B cell (primary cell): ENCODE measurements at regions not wholly inside any gene's neighbourhood (a gene's known extent, or its start where the extent isn't known, plus 50 kb on each side); places are given as distances from the start of the nearest gene placed in this dataset.
A peak's percentile ranks its signal among the peaks of the same experiment; 100 is the strongest.
"Not testable (repeated sequence)": the region's sequence is repeated elsewhere in the genome, so short reads cannot be mapped to it uniquely, and the experiment has no call there.

Source experiments
- ATAC-seq: fragments of 200-7000 bp; cut with Tn5 transposase; one replicate; pipeline ENCODE4 v1.10.0; 2021; ENCODE audit warnings: low read depth, mild to moderate bottlenecking, moderate number of reproducible peaks, moderate library complexity
- CTCF ChIA-PET: fragments of 350-600 bp; sonication (Branson Sonifier 250); formaldehyde crosslinking; loops from one replicate; lab custom pipeline; 2021; ENCODE audit warnings: antibody characterized with exemption, inconsistent platforms; lab: Charles Lee
- POLR2A ChIA-PET: fragments of 350-600 bp; sonication (Branson Sonifier 250); formaldehyde crosslinking; loops from one replicate; lab custom pipeline; 2021; ENCODE audit warnings: antibody characterized with exemption; lab: Charles Lee
- DNase-seq: peaks from one replicate; pipeline ENCODE4 v3.0.0; 2013
- H2AFZ ChIP-seq: 2 replicates; pipeline ENCODE4 v1.6.1; 2012; ENCODE audit warnings: mild to moderate bottlenecking, low read depth, low read length; ENCODE audit not compliant: insufficient read depth, poor library complexity, severe bottlenecking
- H3K27ac ChIP-seq, 2 donors: 1 replicate in 1 of 2; 2 replicates in 1 of 2; pipeline ENCODE4 v1.5.1; 2012 to 2013; ENCODE audit warnings: low read length in 2 of 2, mild to moderate bottlenecking in 2 of 2, moderate library complexity in 1 of 2
- H3K27me3 ChIP-seq, 4 experiments: fragments of 200-600 bp in 1 of 4; sonication (generic) in 1 of 4; replicated peaks in 1 of 4; 1 replicate in 2 of 4; 2 replicates in 2 of 4; pipeline versions ENCODE4 v1.6.1 to v1.7.0; 2013 to 2016; ENCODE audit warnings: low read length in 3 of 4, mild to moderate bottlenecking in 2 of 4, mixed read lengths in 1 of 4, moderate library complexity in 1 of 4; ENCODE audit not compliant: insufficient read depth in 4 of 4, control insufficient read depth in 3 of 4; ENCODE audit errors: control extremely low read depth in 1 of 4
- H3K36me3 ChIP-seq, 2 experiments: replicated peaks in 1 of 2; 1 replicate in 1 of 2; 2 replicates in 1 of 2; pipeline versions ENCODE4 v1.6.1 to v1.7.1; 2013; ENCODE audit warnings: low read length in 1 of 2; ENCODE audit not compliant: insufficient read depth in 2 of 2, control insufficient read depth in 1 of 2; ENCODE audit errors: control extremely low read depth in 1 of 2, extremely low read depth in 1 of 2
- H3K4me1 ChIP-seq, 2 donors: fragments of 200-600 bp in 1 of 2; sonication (generic) in 1 of 2; 1 replicate in 1 of 2; 2 replicates in 1 of 2; pipeline versions ENCODE4 v1.5.1 to v1.6.1; 2013 to 2017; ENCODE audit warnings: low read length in 2 of 2; ENCODE audit not compliant: control insufficient read depth in 2 of 2, insufficient read depth in 2 of 2
- H3K4me2 ChIP-seq: replicated peaks from 2 replicates; pipeline ENCODE3; 2012; ENCODE audit warnings: mild to moderate bottlenecking, low read depth, low read length; ENCODE audit not compliant: poor library complexity, severe bottlenecking
- H3K4me3 ChIP-seq, 5 experiments: fragments of 200-600 bp in 1 of 5; sonication (generic) in 1 of 5; 1 replicate in 3 of 5; 2 replicates in 2 of 5; pipeline versions ENCODE4 v1.5.1 to v1.7.0; 2011 to 2016; ENCODE audit warnings: low read length in 4 of 5, mild to moderate bottlenecking in 4 of 5, low read depth in 2 of 5, control low read depth in 1 of 5, moderate library complexity in 1 of 5; ENCODE audit not compliant: insufficient read depth in 1 of 5; ENCODE audit errors: control extremely low read depth in 1 of 5, extremely low read depth in 1 of 5
- H3K79me2 ChIP-seq: fragments of 200-600 bp; sonication (generic); one replicate; pipeline ENCODE4 v1.6.0; 2016; ENCODE audit warnings: low read length; ENCODE audit not compliant: control insufficient read depth, insufficient read depth
- H3K9ac ChIP-seq: fragments of 200-600 bp; sonication (generic); 2 replicates; pipeline ENCODE4 v1.6.1; 2017; ENCODE audit warnings: mild to moderate bottlenecking, low read length, moderate library complexity
- H3K9me3 ChIP-seq, 3 donors: one replicate each; pipeline versions ENCODE4 v1.6.1 to v1.7.1; 2013; ENCODE audit warnings: low read length in 2 of 3; ENCODE audit not compliant: control insufficient read depth in 2 of 3, insufficient read depth in 1 of 3; ENCODE audit errors: control extremely low read depth in 1 of 3
- H4K20me1 ChIP-seq: 2 replicates; pipeline ENCODE4 v1.6.0; 2012; ENCODE audit warnings: mild to moderate bottlenecking, low read length; ENCODE audit not compliant: insufficient read depth, control insufficient read depth, poor library complexity, severe bottlenecking
- H3K27ac Mint-ChIP-seq: one replicate; pipeline ENCODE4 v1.8.0; 2021; ENCODE audit warnings: mixed read lengths
- H3K27me3 Mint-ChIP-seq: one replicate; pipeline ENCODE4 v1.8.0; 2021; ENCODE audit warnings: mixed read lengths
- H3K4me1 Mint-ChIP-seq: one replicate; pipeline ENCODE4 v1.8.0; 2021; ENCODE audit warnings: mixed read lengths
- H3K4me3 Mint-ChIP-seq: one replicate; pipeline ENCODE4 v1.8.0; 2021; ENCODE audit warnings: mixed read lengths
- H3K9me3 Mint-ChIP-seq: one replicate; pipeline ENCODE4 v1.8.0; 2022; ENCODE audit warnings: mixed read lengths; ENCODE audit not compliant: insufficient read depth
- WGBS: methylation state at CpG from one replicate; pipeline ENCODE4 v1.1.5; 2013; ENCODE audit warnings: missing lambda C conversion rate; ENCODE audit not compliant: insufficient coverage; 5-methylcytosine and 5-hydroxymethylcytosine counted together
- intact Hi-C: fragments of 100-400 bp; cut with micrococcal nuclease; formaldehyde crosslinking; loops from one replicate; pipeline ENCODE4 v1.10.0; 2022
- TF ChIP-seq, protein P1 (sequence below): fragments of 200-600 bp; IDR thresholded peaks from one replicate; pipeline ENCODE4 v1.8.0; 2022; ENCODE audit warnings: antibody characterized with exemption, mild to moderate bottlenecking

DNA sequence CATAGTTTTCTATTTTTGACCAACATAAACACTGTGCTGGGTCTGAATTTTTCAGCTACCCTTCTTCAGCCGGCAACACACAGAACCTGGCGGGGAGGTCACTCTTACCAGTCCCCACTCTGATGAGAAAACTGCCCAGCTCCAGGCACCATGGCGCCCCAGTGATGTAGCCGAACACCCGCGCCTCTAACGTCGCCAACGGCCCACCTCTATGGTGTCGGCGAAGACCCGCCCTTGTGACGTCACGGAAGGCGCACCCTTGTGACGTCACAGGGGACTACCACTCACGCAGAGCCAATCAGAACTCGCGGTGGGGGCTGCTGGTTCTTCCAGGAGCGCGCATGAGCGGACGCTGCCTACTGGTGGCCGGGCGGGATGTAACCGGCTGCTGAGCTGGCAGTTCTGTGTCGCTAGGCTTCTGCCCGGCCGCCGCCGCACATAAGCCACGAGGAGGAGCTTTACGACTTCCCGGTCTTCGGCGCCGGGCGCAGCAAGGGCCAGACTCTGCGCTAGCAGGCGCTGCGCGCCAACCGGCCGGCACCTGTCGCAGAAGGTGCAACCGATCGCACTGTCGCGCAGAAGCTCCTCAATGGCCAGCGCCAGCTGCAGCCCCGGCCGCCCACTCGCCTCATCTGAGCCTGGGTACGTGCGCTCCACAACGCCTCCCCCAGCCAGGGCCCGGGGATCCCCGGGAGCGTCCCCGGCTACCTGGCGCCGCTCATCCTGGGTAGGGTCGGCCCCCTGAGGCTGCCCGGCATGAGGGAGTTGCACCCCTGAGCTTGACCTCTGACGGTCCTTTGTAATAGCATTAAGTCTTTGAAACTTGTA lies 92.2 kb upstream of the OR4F16 start:
- under 1% methylated on average over 57 of the region's 65 CpGs for WGBS

DNA sequence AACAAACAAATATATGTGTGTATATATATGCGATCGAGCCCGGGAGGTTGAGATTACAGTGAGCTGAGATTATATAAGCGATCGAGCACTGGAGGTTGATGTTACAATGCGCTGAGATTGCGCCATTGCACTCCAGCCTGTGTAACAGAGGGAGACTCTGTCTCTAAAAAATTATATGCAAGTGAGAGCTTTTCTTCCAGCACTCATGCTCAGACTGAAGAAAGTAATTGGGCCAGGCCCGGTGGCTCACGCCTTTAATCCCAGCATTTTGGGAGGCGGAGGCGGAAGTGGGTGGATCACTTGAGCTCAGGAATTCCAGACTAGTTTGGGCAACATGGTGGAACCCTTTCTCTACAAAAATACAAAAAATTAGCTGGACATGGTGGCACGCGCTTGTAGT lies 93.2 kb upstream of the OR4F16 start:
- ATAC-seq, H3K9me3 Mint-ChIP-seq, H3K4me2 ChIP-seq, H3K79me2 ChIP-seq, H3K4me3 ChIP-seq, H3K27me3 ChIP-seq, H3K27ac Mint-ChIP-seq, H3K9ac ChIP-seq, H3K36me3 ChIP-seq, DNase-seq, intact Hi-C loops, H3K27ac ChIP-seq, H3K9me3 ChIP-seq, H4K20me1 ChIP-seq, POLR2A ChIA-PET, H2AFZ ChIP-seq, H3K27me3 Mint-ChIP-seq: not testable (repeated sequence)
- CTCF ChIA-PET = interaction anchor here (1.5 kb wide), 1 partner anchor 196 kb away, joined by 5 read pairs; no protein-coding TSS in a partner anchor
- peaks cover 0 to 11% of the 10 kb centered on the region in 2 donors for H3K4me1 ChIP-seq
- Mint-ChIP-seq H3K4me3 (peak overlapping the region; percentile 98), H3K4me1 (peaks cover 10% of the 10 kb centered on the region)
- 84% methylated on average over 7 of the region's 13 CpGs for WGBS

More for the DNA sequence above, 92.2 kb upstream of the OR4F16 start:
- peaks cover 0 to 11% of the 10 kb centered on the region in 2 donors for H3K4me1 ChIP-seq
- H3K4me2 ChIP-seq = peak overlapping the region; percentile 64
- ATAC-seq (peak; percentile 99), DNase-seq (peak; percentile 99)
- intact Hi-C loops, H4K20me1 ChIP-seq, H3K27me3 ChIP-seq, H3K9me3 ChIP-seq, H3K36me3 ChIP-seq, H3K9me3 Mint-ChIP-seq, H3K79me2 ChIP-seq, POLR2A ChIA-PET, H3K27me3 Mint-ChIP-seq: not testable (repeated sequence)
- H2AFZ ChIP-seq = peak overlapping the region; percentile 82
- peak overlapping the region; percentile 38 to 71 (median 63) for H3K4me3 ChIP-seq
- peak overlapping the region; percentile 74 for H3K9ac ChIP-seq
- H3K4me3 Mint-ChIP-seq = peak overlapping the region; percentile 98
- peak overlapping the region; percentile 80 to 90 for H3K27ac ChIP-seq
- peak overlapping the region; percentile 99 for H3K27ac Mint-ChIP-seq
- peaks cover 10% of the 10 kb centered on the region for H3K4me1 Mint-ChIP-seq
- CTCF ChIA-PET = interaction anchor here (1.4 to 1.5 kb wide), 2 partner anchors 81 to 197 kb away, joined by 3 to 5 read pairs; no protein-coding TSS in a partner anchor
- TF ChIP-seq, protein P1, sequence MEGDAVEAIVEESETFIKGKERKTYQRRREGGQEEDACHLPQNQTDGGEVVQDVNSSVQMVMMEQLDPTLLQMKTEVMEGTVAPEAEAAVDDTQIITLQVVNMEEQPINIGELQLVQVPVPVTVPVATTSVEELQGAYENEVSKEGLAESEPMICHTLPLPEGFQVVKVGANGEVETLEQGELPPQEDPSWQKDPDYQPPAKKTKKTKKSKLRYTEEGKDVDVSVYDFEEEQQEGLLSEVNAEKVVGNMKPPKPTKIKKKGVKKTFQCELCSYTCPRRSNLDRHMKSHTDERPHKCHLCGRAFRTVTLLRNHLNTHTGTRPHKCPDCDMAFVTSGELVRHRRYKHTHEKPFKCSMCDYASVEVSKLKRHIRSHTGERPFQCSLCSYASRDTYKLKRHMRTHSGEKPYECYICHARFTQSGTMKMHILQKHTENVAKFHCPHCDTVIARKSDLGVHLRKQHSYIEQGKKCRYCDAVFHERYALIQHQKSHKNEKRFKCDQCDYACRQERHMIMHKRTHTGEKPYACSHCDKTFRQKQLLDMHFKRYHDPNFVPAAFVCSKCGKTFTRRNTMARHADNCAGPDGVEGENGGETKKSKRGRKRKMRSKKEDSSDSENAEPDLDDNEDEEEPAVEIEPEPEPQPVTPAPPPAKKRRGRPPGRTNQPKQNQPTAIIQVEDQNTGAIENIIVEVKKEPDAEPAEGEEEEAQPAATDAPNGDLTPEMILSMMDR = peak; percentile 31
